GM18951 (cell line): ENCODE measurements at regions not wholly inside any gene's neighbourhood (a gene's known extent, or its start where the extent isn't known, plus 50 kb on each side); places are given as distances from the start of the nearest gene placed in this dataset.
"Not testable (repeated sequence)": the region's sequence is repeated elsewhere in the genome, so short reads cannot be mapped to it uniquely, and the experiment has no call there.

ENCODE experiments used
- in situ Hi-C: fragments of 300-500 bp; cut with MboI; formaldehyde crosslinking; loops from one replicate; pipeline ENCODE4 v1.12.0; 2022; ENCODE audit warnings: low sequenced_read_pairs, mixed read lengths, inconsistent platforms; ENCODE audit not compliant: unreplicated experiment

GRCh38 chr21:5327220-5327619 is 5194.2 kb upstream of the TPTE start:
- in situ Hi-C loops, result not testable (repeated sequence)

GRCh38 chr21:5329311-5329939 is 5192.0 kb upstream of the TPTE start:
- in situ Hi-C loops, result not testable (repeated sequence)

- in situ Hi-C loops, result loop anchor here (5.0 kb wide), 1 partner anchor 1934 kb away; no protein-coding TSS in a partner anchor
These were observed 5163.5 kb upstream of the TPTE start for GRCh38 chr21:5357839-5358238.
